Loucy (cell line): ENCODE measurements at regions not wholly inside any gene's neighbourhood (a gene's known extent, or its start where the extent isn't known, plus 50 kb on each side); places are given as distances from the start of the nearest gene placed in this dataset.

Experiments used
- H2AFZ ChIP-seq: fragments of 200-600 bp; sonication (generic); 2 replicates; pipeline ENCODE4 v1.6.0; 2016; ENCODE audit warnings: antibody characterized with exemption, mild to moderate bottlenecking, low read length, moderate library complexity
- H3F3A ChIP-seq: fragments of 200-600 bp; 2 replicates; pipeline ENCODE4 v1.6.0; 2016; ENCODE audit warnings: antibody characterized with exemption, low read depth, mild to moderate bottlenecking
- H3K27me3 ChIP-seq: fragments of 200-600 bp; sonication (generic); 2 replicates; pipeline ENCODE4 v1.6.1; 2014; ENCODE audit warnings: low read length, mild to moderate bottlenecking; ENCODE audit not compliant: insufficient read depth, poor library complexity, severe bottlenecking
- H3K36me3 ChIP-seq: fragments of 200-600 bp; sonication (generic); 2 replicates; pipeline ENCODE4 v1.6.1; 2016; ENCODE audit warnings: low read length; ENCODE audit not compliant: insufficient read depth
- H3K4me1 ChIP-seq: fragments of 200-600 bp; sonication (generic); 2 replicates; pipeline ENCODE4 v1.5.1; 2014; ENCODE audit warnings: low read length, mild to moderate bottlenecking; ENCODE audit not compliant: insufficient read depth, poor library complexity, severe bottlenecking
- H3K4me2 ChIP-seq: fragments of 200-600 bp; sonication (generic); 2 replicates; pipeline ENCODE4 v1.6.0; 2014; ENCODE audit warnings: antibody characterized with exemption, low read length, low read depth, mild to moderate bottlenecking; ENCODE audit not compliant: poor library complexity, severe bottlenecking
- H3K4me3 ChIP-seq: fragments of 200-600 bp; sonication (generic); 2 replicates; pipeline ENCODE4 v1.5.1; 2014; ENCODE audit warnings: low read length, mild to moderate bottlenecking, mixed read lengths; ENCODE audit not compliant: poor library complexity, severe bottlenecking
- H3K79me2 ChIP-seq: fragments of 200-600 bp; sonication (generic); 2 replicates; pipeline ENCODE4 v1.6.1; 2014; ENCODE audit warnings: low read length; ENCODE audit not compliant: insufficient read depth
- H3K9ac ChIP-seq: fragments of 200-600 bp; sonication (generic); 2 replicates; pipeline ENCODE4 v1.6.0; 2014; ENCODE audit warnings: mild to moderate bottlenecking, low read depth, low read length, moderate library complexity; ENCODE audit not compliant: poor library complexity, severe bottlenecking
- H3K9me2 ChIP-seq: fragments of 200-600 bp; sonication (generic); replicated peaks from 2 replicates; pipeline ENCODE4 v1.6.1; 2016; ENCODE audit warnings: low read depth, low read length, mixed read lengths
- H3K9me3 ChIP-seq: fragments of 200-600 bp; sonication (generic); 2 replicates; pipeline ENCODE4 v1.6.1; 2014; ENCODE audit warnings: mild to moderate bottlenecking, antibody characterized with exemption, low read length, low read depth; ENCODE audit not compliant: insufficient read depth
- H4K20me1 ChIP-seq: fragments of 200-600 bp; sonication (generic); 2 replicates; pipeline ENCODE4 v1.6.0; 2014; ENCODE audit warnings: antibody characterized with exemption, low read length, mild to moderate bottlenecking; ENCODE audit not compliant: insufficient read depth, poor library complexity, severe bottlenecking
- CTCF ChIP-seq: fragments of 200-600 bp; sonication (generic); conservative IDR thresholded peaks from 2 replicates; pipeline ENCODE4 v1.5.1; 2014; ENCODE audit warnings: mild to moderate bottlenecking, antibody characterized with exemption, low read length
- EZH2phosphoT487 ChIP-seq: fragments of 200-600 bp; IDR thresholded peaks from 2 replicates; pipeline ENCODE4 v1.6.1; 2018; ENCODE audit warnings: antibody characterized with exemption, mild to moderate bottlenecking, moderate library complexity, borderline replicate concordance

- Histone ChIP-seq H3K79me2 (no peaks in the 10 kb centered on the region), H3K4me1 (peaks cover 8% of the 10 kb centered on the region), H3K4me2 (no peak overlapping the region), H3K4me3 (no peak overlapping the region), H3K9me2 (no peaks in the 10 kb centered on the region), H3K9ac (no peak overlapping the region), H3K9me3 (no peaks in the 10 kb centered on the region), H4K20me1 (no peaks in the 10 kb centered on the region), H3F3A (no peaks in the 10 kb centered on the region), H3K27me3 (no peaks in the 10 kb centered on the region), H3K36me3 (no peaks in the 10 kb centered on the region), H2AFZ (no peak overlapping the region)
- TF ChIP-seq EZH2phosphoT487 (no peak), CTCF (no peak)
These were observed 841.1 kb downstream of the TSN start for GRCh38 chr2:122596598-122596997.

- no peaks in the 10 kb centered on the region for H4K20me1 ChIP-seq
- H3K79me2 ChIP-seq = no peaks in the 10 kb centered on the region
- no peak for TF ChIP-seq EZH2phosphoT487
- TF ChIP-seq CTCF = no peak
These were observed 843.3 kb downstream of the TSN start for GRCh38 chr2:122598784-122599183.

GRCh38 chr2:122610948-122611609 is 855.6 kb downstream of the TSN start:
- Histone ChIP-seq H3K4me1 (no peaks in the 10 kb centered on the region), H4K20me1 (no peaks in the 10 kb centered on the region), H3K27me3 (no peaks in the 10 kb centered on the region), H3K4me3 (no peak overlapping the region), H3K9me3 (no peaks in the 10 kb centered on the region), H3K9me2 (no peaks in the 10 kb centered on the region), H3K9ac (no peak overlapping the region), H2AFZ (no peak overlapping the region), H3K36me3 (no peaks in the 10 kb centered on the region), H3K4me2 (no peak overlapping the region), H3F3A (no peaks in the 10 kb centered on the region), H3K79me2 (no peaks in the 10 kb centered on the region)
- TF ChIP-seq EZH2phosphoT487 (no peak), CTCF (no peak)

More at GRCh38 chr2:122598784-122599183, 843.3 kb downstream of the TSN start:
- H3K9me2 ChIP-seq = no peaks in the 10 kb centered on the region
- no peaks in the 10 kb centered on the region for H3F3A ChIP-seq
- no peaks in the 10 kb centered on the region for H3K9me3 ChIP-seq
- no peak overlapping the region for H3K9ac ChIP-seq
- no peak overlapping the region for H3K4me2 ChIP-seq
- peaks cover 8% of the 10 kb centered on the region for H3K4me1 ChIP-seq
- no peak overlapping the region for H3K4me3 ChIP-seq
- H3K36me3 ChIP-seq = no peaks in the 10 kb centered on the region
- H2AFZ ChIP-seq = no peak overlapping the region
- no peaks in the 10 kb centered on the region for H3K27me3 ChIP-seq
